Left lobe of liver (tissue), 2 donors: ENCODE measurements at regions not wholly inside any gene's neighbourhood (a gene's known extent, or its start where the extent isn't known, plus 50 kb on each side); places are given as distances from the start of the nearest gene placed in this dataset.
"Not testable (repeated sequence)": the region's sequence is repeated elsewhere in the genome, so short reads cannot be mapped to it uniquely, and the experiment has no call there.

Source experiments
- ATAC-seq: fragments of 200-7000 bp; cut with Tn5 transposase; one replicate; pipeline ENCODE4 v1.9.1; 2020; ENCODE audit warnings: mild to moderate bottlenecking, moderate library complexity
- DNase-seq: peaks from one replicate; pipeline ENCODE4 v3.0.0-alpha.2; 2020; ENCODE audit warnings: low spot score
- donor health status: DM: no; HTN: no; CAD: no; lungs with moderate emphysema.
- donor health status: DM: no; HTN: yes; CAD: no.

DNA sequence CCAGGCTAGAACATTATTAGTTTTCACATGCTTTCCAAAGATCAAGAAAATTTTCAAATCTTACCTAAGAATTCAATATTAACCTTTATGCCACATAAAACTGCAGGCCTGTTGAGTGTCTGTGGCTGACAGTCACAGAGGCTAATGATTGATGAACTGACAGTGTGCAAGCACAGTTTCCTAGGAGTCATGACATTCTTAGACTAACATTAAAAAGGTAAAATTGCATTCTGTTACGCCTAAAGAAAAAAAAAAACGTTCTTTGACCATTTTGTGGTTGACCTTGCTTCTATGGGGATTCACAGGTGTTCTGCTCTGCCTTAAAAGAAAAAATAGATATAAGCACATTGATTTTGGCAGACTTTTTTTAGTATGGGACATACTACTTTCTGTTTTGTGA, 1776.2 kb downstream of the PCDH9 start:
- ATAC-seq (no peak), DNase-seq (no peak)

DNA sequence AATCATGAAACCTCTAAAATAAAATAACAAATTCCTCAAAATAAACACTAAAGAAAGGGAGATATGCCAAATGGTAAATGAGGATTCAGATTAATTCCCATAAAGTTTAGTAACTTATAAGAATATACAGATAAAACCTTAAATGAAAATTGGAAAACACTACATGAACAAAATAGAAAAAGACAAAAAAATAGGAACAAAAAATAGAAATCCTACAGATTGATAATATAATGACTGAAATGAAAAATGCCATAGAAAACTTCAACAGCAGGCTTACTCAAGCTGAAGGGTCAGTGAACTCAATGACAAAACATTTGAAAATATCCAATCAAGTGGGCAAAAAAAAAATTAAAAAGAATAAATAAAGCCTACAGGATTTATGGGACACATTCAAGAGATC, 1784.8 kb downstream of the PCDH9 start:
- no peak for ATAC-seq
- DNase-seq: no peak

- no peak for ATAC-seq
- no peak for DNase-seq
Measured at GRCh38 chr13:65435590-65435989, 1794.5 kb downstream of the PCDH9 start.

GRCh38 chr13:65417953-65418352, 1812.2 kb downstream of the PCDH9 start:
- ATAC-seq: no peak
- no peak for DNase-seq

GRCh38 chr13:65416784-65417183, 1813.4 kb downstream of the PCDH9 start:
- ATAC-seq (no peak), DNase-seq (no peak)

- no peak for ATAC-seq
Measured at GRCh38 chr13:65414187-65414586, 1815.9 kb downstream of the PCDH9 start.

DNA sequence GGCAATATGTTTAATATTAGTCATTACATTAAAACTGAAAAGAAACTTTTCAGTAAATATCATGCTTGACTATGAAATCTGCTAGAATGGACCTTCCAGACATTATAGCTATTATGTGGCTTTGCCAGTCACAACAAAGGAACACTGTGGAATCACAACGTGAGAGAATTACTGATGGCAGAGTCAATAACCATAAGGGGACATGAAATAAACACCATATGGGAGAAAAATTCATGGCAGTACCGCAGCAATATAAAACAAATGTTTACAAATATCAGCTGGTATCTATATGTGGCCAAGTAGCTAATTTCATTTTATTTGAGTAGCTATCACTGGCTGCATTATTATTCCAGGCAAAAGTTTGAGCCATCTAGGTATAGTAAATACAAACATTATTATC, 1818.6 kb downstream of the PCDH9 start:
- ATAC-seq (no peak), DNase-seq (no peak)

More at GRCh38 chr13:65414187-65414586, 1815.9 kb downstream of the PCDH9 start:
- no peak for DNase-seq

- no peak for ATAC-seq
- DNase-seq: no peak
Measured at GRCh38 chr13:65410791-65411190, 1819.3 kb downstream of the PCDH9 start.

DNA sequence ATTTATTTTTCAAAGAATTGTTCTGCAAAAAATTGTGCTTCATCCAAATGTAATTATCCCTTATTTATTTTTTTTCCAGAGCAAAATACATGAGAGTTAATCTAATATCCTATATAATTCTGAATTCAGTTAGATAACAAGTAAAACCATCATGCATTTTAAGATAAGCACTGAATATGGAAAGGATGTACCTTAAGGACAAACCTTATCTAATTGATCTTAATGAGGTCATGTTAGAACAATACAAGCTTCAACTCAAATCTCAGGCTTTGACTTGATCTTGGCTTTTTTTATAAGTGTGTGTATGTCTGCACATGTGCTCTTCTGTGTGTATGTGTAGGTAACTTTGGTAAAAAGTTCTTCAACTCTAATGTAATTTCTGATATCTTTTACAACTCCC, 1828.8 kb downstream of the PCDH9 start:
- ATAC-seq (no peak), DNase-seq (no peak)

DNA sequence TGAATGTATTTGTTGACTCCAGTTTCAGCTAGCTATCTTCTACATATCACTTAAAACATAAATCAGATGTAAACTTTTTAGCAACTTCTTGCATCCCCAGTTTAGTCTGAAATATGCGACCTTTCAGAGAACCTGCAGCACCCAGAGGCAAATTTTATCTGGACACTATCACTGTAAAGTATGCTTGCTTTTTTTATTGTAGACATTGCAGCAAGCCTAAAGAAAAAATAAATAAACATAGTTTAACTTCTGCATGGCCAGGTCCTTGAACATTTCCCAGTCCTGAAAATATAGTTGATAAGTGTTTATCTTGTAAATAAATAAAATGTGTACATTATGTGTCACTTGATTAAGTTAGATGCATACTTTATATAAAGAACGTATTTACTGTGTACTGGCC, 1829.4 kb downstream of the PCDH9 start:
- no peak for DNase-seq

GRCh38 chr13:65387743-65388347, 1842.3 kb downstream of the PCDH9 start:
- no peak for ATAC-seq

More for the DNA sequence above, 1829.4 kb downstream of the PCDH9 start:
- no peak for ATAC-seq

DNA sequence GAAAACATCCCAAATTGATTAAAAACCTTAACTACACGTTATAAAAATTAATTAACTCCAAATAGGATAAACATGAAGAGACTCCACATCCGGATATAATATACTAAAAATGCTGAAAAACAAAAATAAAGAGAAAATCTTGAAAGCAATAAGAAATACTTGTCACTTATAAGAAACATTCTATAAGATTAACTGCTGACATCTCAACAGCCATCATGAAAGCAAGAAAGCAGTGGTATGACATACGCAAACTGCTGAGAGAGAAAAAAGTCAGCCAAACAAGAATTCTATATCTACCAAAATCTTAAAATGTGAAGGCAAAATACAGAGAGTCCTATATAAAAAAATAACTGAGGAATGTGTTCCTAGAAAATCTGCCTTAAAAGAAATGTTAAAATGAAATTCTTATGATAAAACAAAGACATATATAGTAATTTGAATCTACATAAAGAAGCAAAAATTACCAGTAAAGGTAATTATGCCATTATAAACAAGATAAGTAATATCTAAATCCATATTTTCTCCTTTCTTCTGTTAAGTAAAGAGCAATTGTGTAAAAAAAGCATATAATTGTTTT, 1851.1 kb downstream of the PCDH9 start:
- DNase-seq (no peak), ATAC-seq (no peak)

More at GRCh38 chr13:65387743-65388347, 1842.3 kb downstream of the PCDH9 start:
- no peak for DNase-seq

GRCh38 chr13:65378484-65378883, 1851.7 kb downstream of the PCDH9 start:
- no peak for DNase-seq
- no peak for ATAC-seq

DNA sequence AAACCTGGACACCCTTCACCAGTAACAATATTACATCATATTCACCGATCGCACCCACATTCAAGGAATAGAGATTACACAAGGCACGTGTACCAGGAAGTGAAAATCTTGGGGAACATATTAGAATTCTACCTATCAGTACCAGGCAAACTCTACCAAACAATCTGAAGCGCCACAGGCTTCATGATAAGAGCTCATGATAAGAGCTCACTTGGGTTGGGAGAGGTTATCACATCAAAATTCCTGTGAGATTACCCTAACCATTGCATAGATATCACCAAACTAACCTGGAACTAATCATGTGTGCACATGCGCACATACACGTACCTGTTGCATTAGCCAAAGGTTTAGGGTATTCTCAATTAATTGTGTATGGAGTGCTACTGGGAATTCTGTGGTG, 1861.3 kb downstream of the PCDH9 start:
- ATAC-seq (no peak), DNase-seq (no peak)

GRCh38 chr13:65353951-65354350, 1876.2 kb downstream of the PCDH9 start:
- no peak for DNase-seq
- no peak for ATAC-seq

DNA sequence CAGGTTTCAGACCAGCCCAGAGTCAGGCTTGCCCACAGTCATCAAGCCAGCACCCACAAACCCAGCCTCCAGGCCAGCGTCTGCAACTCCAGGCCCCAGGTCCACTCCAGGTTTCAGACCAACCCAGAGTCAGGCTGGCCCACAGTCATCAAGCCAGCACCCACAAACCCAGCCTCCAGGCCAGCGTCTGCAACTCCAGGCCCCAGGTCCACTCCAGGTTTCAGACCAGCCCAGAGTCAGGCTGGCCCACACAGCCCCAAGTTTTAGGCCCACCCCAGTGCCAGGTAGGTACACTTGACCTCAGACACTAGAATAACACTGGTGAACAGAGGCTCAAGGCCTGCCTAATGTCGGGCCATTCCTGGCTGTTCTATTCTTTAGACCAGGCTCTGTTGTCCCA, 1877.0 kb downstream of the PCDH9 start:
- not testable (repeated sequence) for ATAC-seq, DNase-seq

GRCh38 chr13:65347420-65348030, 1882.6 kb downstream of the PCDH9 start:
- DNase-seq (no peak), ATAC-seq (no peak)

DNA sequence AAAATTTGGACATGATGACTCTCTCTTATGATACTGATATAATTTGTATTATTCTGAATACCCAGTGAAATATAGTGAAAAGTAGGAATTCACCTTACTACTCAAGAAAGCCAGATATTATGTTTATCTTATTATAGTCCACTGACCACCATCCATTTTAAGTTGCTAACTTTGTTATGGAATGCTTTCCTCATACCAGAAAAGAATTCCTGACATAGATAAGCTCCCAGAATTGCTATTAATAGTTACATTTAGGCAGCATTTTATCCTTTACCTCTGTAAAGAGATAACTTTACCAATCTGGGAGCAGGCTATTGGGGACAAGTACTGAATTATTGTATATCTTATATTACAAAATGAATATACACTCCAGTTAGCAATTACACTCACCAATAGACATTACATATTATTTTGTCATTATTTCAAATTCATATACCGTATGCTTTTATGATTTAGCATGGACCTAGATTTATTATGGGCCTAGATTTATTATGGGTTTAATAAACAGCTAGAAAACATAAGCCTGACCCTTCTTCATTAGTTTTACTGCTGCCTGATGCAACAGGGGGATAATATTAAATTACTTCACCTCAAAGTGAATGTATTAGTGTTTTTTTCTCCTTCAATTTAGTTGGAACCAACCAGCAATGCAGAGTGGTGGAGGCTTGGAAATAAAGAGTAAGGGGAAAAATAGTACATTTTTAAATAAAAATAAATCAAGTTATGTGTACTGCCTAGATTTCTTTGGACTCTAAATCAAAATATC, 1886.1 kb downstream of the PCDH9 start:
- no peak for DNase-seq
- ATAC-seq: no peak

DNA sequence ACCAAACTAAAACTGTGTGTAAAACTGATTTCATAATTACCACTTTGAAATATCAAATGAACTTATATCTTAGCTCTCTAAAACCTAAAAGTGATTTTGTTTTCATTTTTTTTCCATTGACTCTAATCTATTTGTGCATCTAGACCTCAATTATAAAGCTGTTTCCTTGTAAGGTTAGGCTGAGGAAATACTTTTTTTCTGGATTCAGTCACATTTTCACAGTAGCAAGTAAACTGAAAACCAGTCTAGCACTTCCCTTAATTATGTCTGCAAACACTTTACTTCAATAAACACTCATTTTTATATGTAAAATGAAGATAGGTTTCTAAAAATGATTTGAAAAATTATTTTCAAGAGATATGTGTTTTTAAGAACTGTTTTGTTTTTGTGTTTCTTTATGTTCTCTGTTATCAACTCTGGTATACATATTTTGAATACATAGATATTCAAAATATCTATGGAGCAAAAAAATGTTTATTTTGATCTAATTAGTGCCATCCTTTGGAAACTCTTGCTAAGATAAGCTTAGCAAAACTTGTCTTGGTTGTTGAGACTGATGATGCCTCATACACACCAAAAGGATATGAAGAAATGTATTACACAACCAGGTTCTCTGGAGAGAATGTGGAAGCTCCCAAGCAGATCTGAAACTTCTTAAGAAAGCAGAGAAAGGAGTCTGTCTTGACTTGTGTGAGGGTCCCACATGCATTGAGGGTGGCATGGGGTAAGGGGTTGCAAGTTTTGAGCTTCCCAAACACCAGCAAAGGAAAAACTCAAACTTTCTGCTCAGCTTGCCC, 1887.4 kb downstream of the PCDH9 start:
- ATAC-seq (no peak), DNase-seq (no peak)

GRCh38 chr13:65339241-65339640, 1890.9 kb downstream of the PCDH9 start:
- DNase-seq (no peak), ATAC-seq (no peak)

GRCh38 chr13:65336916-65337315, 1893.2 kb downstream of the PCDH9 start:
- no peak for ATAC-seq
- no peak for DNase-seq
